ENCODE measurements at regions not wholly inside any gene's neighbourhood (a gene's known extent, or its start where the extent isn't known, plus 50 kb on each side); places are given as distances from the start of the nearest gene placed in this dataset.
"Not testable (repeated sequence)": the region's sequence is repeated elsewhere in the genome, so short reads cannot be mapped to it uniquely, and the experiment has no call there.

GRCh38 chr9:62526306-62526705, 1336.5 kb downstream of the SPATA31A7 start:
- H3K9ac ChIP-seq (ENCODE audit: insufficient read depth, low read length, poor library complexity, severe bottlenecking); H3K27me3 ChIP-seq (ENCODE audit: control insufficient read depth in 2 of 2, insufficient read depth in 2 of 2, low read length in 2 of 2); H3K4me2 ChIP-seq (replicated peaks; ENCODE audit: extremely low read depth, low read length, poor library complexity, severe bottlenecking); H3K27me3 Mint-ChIP-seq (ENCODE audit: low read depth in 3 of 3); H3K36me3 Mint-ChIP-seq; H3K4me3 Mint-ChIP-seq; H3K36me3 ChIP-seq (replicated peaks in 1 of 2; ENCODE audit: control insufficient read depth in 1 of 2, insufficient read depth in 2 of 2, low read length in 2 of 2); H3K4me1 ChIP-seq (ENCODE audit: control insufficient read depth in 1 of 2, insufficient read depth in 2 of 2, low read length in 2 of 2); H3K4me3 ChIP-seq (replicated peaks in 1 of 3; ENCODE audit: low read depth in 2 of 3, low read length in 3 of 3); H3K4me1 Mint-ChIP-seq; H3K9me3 ChIP-seq (replicated peaks in 1 of 2; ENCODE audit: control insufficient read depth in 1 of 2, insufficient read depth in 1 of 2, low read length in 2 of 2); H3K27ac ChIP-seq (ENCODE audit: low read depth in 1 of 2, low read length in 2 of 2); intact Hi-C loops (cut with micrococcal nuclease); H3K79me2 ChIP-seq (ENCODE audit: insufficient read depth, low read length); H3K9me3 Mint-ChIP-seq; H4K20me1 ChIP-seq (ENCODE audit: insufficient read depth, low read length); DNase-seq; H3K27ac Mint-ChIP-seq; H2AFZ ChIP-seq (ENCODE audit: insufficient read depth, low read depth, low read length, poor library complexity, severe bottlenecking): not testable (repeated sequence)
- WGBS (ENCODE audit: insufficient coverage), result no CpG with 5 or more reads among the region's 5 CpGs

GRCh38 chr9:62532162-62532776, 1342.4 kb downstream of the SPATA31A7 start:
- H3K9me3 Mint-ChIP-seq; DNase-seq; H3K9me3 ChIP-seq (replicated peaks in 1 of 2; ENCODE audit: control insufficient read depth in 1 of 2, insufficient read depth in 1 of 2, low read length in 2 of 2); H3K27ac Mint-ChIP-seq; H3K4me1 Mint-ChIP-seq; H3K27me3 ChIP-seq (ENCODE audit: control insufficient read depth in 2 of 2, insufficient read depth in 2 of 2, low read length in 2 of 2); intact Hi-C loops (cut with micrococcal nuclease); H3K4me3 ChIP-seq (replicated peaks in 1 of 3; ENCODE audit: low read depth in 2 of 3, low read length in 3 of 3); H3K4me1 ChIP-seq (ENCODE audit: control insufficient read depth in 1 of 2, insufficient read depth in 2 of 2, low read length in 2 of 2); H3K4me2 ChIP-seq (replicated peaks; ENCODE audit: extremely low read depth, low read length, poor library complexity, severe bottlenecking); H3K9ac ChIP-seq (ENCODE audit: insufficient read depth, low read length, poor library complexity, severe bottlenecking); H4K20me1 ChIP-seq (ENCODE audit: insufficient read depth, low read length); H3K36me3 Mint-ChIP-seq; H3K36me3 ChIP-seq (replicated peaks in 1 of 2; ENCODE audit: control insufficient read depth in 1 of 2, insufficient read depth in 2 of 2, low read length in 2 of 2); H3K27me3 Mint-ChIP-seq (ENCODE audit: low read depth in 3 of 3); H2AFZ ChIP-seq (ENCODE audit: insufficient read depth, low read depth, low read length, poor library complexity, severe bottlenecking); H3K79me2 ChIP-seq (ENCODE audit: insufficient read depth, low read length); H3K27ac ChIP-seq (ENCODE audit: low read depth in 1 of 2, low read length in 2 of 2): not testable (repeated sequence)
- no CpG with 5 or more reads among the region's 34 CpGs for WGBS (ENCODE audit: insufficient coverage)
- peak overlapping the region in 1 of 2 donors; percentile 88 for H3K4me3 Mint-ChIP-seq

- not testable (repeated sequence) for H3K9me3 Mint-ChIP-seq
Observed at GRCh38 chr9:62532777-62533173, 1342.9 kb downstream of the SPATA31A7 start.

GRCh38 chr9:62550539-62550938, 1360.7 kb downstream of the SPATA31A7 start:
- no CpG with 5 or more reads among the region's 26 CpGs for WGBS (ENCODE audit: insufficient coverage)
- H3K4me1 Mint-ChIP-seq, result not testable (repeated sequence)

More at GRCh38 chr9:62532777-62533173, 1342.9 kb downstream of the SPATA31A7 start:
- H3K79me2 ChIP-seq (ENCODE audit: insufficient read depth, low read length); H3K9ac ChIP-seq (ENCODE audit: insufficient read depth, low read length, poor library complexity, severe bottlenecking); H2AFZ ChIP-seq (ENCODE audit: insufficient read depth, low read depth, low read length, poor library complexity, severe bottlenecking); H3K36me3 ChIP-seq (replicated peaks in 1 of 2; ENCODE audit: control insufficient read depth in 1 of 2, insufficient read depth in 2 of 2, low read length in 2 of 2); H4K20me1 ChIP-seq (ENCODE audit: insufficient read depth, low read length); H3K4me1 Mint-ChIP-seq; H3K36me3 Mint-ChIP-seq; intact Hi-C loops (cut with micrococcal nuclease); H3K4me2 ChIP-seq (replicated peaks; ENCODE audit: extremely low read depth, low read length, poor library complexity, severe bottlenecking); H3K27ac ChIP-seq (ENCODE audit: low read depth in 1 of 2, low read length in 2 of 2); H3K27me3 ChIP-seq (ENCODE audit: control insufficient read depth in 2 of 2, insufficient read depth in 2 of 2, low read length in 2 of 2); H3K9me3 ChIP-seq (replicated peaks in 1 of 2; ENCODE audit: control insufficient read depth in 1 of 2, insufficient read depth in 1 of 2, low read length in 2 of 2); H3K4me3 ChIP-seq (replicated peaks in 1 of 3; ENCODE audit: low read depth in 2 of 3, low read length in 3 of 3); H3K27me3 Mint-ChIP-seq (ENCODE audit: low read depth in 3 of 3); H3K27ac Mint-ChIP-seq; H3K4me1 ChIP-seq (ENCODE audit: control insufficient read depth in 1 of 2, insufficient read depth in 2 of 2, low read length in 2 of 2); DNase-seq: not testable (repeated sequence)
- WGBS (ENCODE audit: insufficient coverage), result no CpG with 5 or more reads among the region's 16 CpGs
- H3K4me3 Mint-ChIP-seq, result peak overlapping the region in 1 of 2 donors; percentile 88

More at GRCh38 chr9:62550539-62550938, 1360.7 kb downstream of the SPATA31A7 start:
- H3K4me3 Mint-ChIP-seq; H3K9me3 Mint-ChIP-seq; H3K4me1 ChIP-seq (ENCODE audit: control insufficient read depth in 1 of 2, insufficient read depth in 2 of 2, low read length in 2 of 2); H3K4me3 ChIP-seq (replicated peaks in 1 of 3; ENCODE audit: low read depth in 2 of 3, low read length in 3 of 3); H3K79me2 ChIP-seq (ENCODE audit: insufficient read depth, low read length); H3K27me3 Mint-ChIP-seq (ENCODE audit: low read depth in 3 of 3); H4K20me1 ChIP-seq (ENCODE audit: insufficient read depth, low read length); DNase-seq; H3K9me3 ChIP-seq (replicated peaks in 1 of 2; ENCODE audit: control insufficient read depth in 1 of 2, insufficient read depth in 1 of 2, low read length in 2 of 2); H3K27ac Mint-ChIP-seq; H3K4me2 ChIP-seq (replicated peaks; ENCODE audit: extremely low read depth, low read length, poor library complexity, severe bottlenecking); intact Hi-C loops (cut with micrococcal nuclease); H3K27ac ChIP-seq (ENCODE audit: low read depth in 1 of 2, low read length in 2 of 2); H3K36me3 Mint-ChIP-seq; H2AFZ ChIP-seq (ENCODE audit: insufficient read depth, low read depth, low read length, poor library complexity, severe bottlenecking); H3K9ac ChIP-seq (ENCODE audit: insufficient read depth, low read length, poor library complexity, severe bottlenecking); H3K36me3 ChIP-seq (replicated peaks in 1 of 2; ENCODE audit: control insufficient read depth in 1 of 2, insufficient read depth in 2 of 2, low read length in 2 of 2); H3K27me3 ChIP-seq (ENCODE audit: control insufficient read depth in 2 of 2, insufficient read depth in 2 of 2, low read length in 2 of 2): not testable (repeated sequence)
